ENCODE measurements at regions not wholly inside any gene's neighbourhood (a gene's known extent, or its start where the extent isn't known, plus 50 kb on each side); places are given as distances from the start of the nearest gene placed in this dataset.

GRCh38 chr12:85733221-85733840 lies 102.9 kb downstream of the RASSF9 start:
- no peaks in the 10 kb centered on the region for H3K9me3 Mint-ChIP-seq (ENCODE audit: low read depth)

DNA sequence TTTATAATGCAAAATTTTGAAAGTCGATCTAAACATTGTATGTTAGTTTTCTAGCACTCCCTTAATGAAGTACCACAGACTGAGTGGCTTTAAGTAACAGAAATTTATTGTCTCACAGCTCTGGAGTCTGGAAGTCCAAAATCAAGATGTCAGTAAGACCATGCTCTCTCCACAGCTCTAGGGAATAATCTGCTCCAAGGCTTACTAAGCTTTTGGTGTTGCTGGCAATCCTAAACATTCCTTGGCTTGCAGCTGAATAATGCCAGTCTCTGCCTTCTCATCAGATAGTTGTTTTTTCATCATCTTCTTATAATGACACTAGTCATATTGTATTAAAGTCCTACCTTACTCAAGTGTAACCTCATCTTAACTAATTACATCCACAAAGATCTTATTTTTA lies 102.2 kb downstream of the RASSF9 start:
- H3K36me3 Mint-ChIP-seq (ENCODE audit: low read depth) = no peaks in the 10 kb centered on the region
- H3K27ac Mint-ChIP-seq (ENCODE audit: unreplicated experiment) = no peak overlapping the region
- H3K4me3 Mint-ChIP-seq (ENCODE audit: unreplicated experiment) = no peak overlapping the region
- no peaks in the 10 kb centered on the region for H3K4me1 Mint-ChIP-seq (ENCODE audit: low read depth)
- no peak for DNase-seq (ENCODE audit: low spot score)
- TF ChIP-seq CTCF (IDR thresholded peaks at IDR 0.05) = no peak
- H3K27me3 Mint-ChIP-seq (ENCODE audit: low read depth) = peaks cover 2% of the 10 kb centered on the region
- no peaks in the 10 kb centered on the region for H3K9me3 Mint-ChIP-seq (ENCODE audit: low read depth)

More at GRCh38 chr12:85733221-85733840, 102.9 kb downstream of the RASSF9 start:
- H3K27me3 Mint-ChIP-seq (ENCODE audit: low read depth) = peaks cover 2% of the 10 kb centered on the region
- H3K36me3 Mint-ChIP-seq (ENCODE audit: low read depth) = no peaks in the 10 kb centered on the region
- no peak overlapping the region for H3K4me3 Mint-ChIP-seq (ENCODE audit: unreplicated experiment)
- H3K4me1 Mint-ChIP-seq (ENCODE audit: low read depth) = no peaks in the 10 kb centered on the region
- DNase-seq (ENCODE audit: low spot score) = no peak
- no peak for TF ChIP-seq CTCF (IDR thresholded peaks at IDR 0.05)
- no peak overlapping the region for H3K27ac Mint-ChIP-seq (ENCODE audit: unreplicated experiment)

- Mint-ChIP-seq H3K4me3 (ENCODE audit: unreplicated experiment) (no peak overlapping the region), H3K36me3 (ENCODE audit: low read depth) (no peaks in the 10 kb centered on the region), H3K9me3 (ENCODE audit: low read depth) (no peaks in the 10 kb centered on the region), H3K4me1 (ENCODE audit: low read depth) (no peaks in the 10 kb centered on the region), H3K27ac (ENCODE audit: unreplicated experiment) (no peak overlapping the region), H3K27me3 (ENCODE audit: low read depth) (peaks cover 2% of the 10 kb centered on the region)
- TF ChIP-seq CTCF (IDR thresholded peaks at IDR 0.05) = no peak
- DNase-seq (ENCODE audit: low spot score) = no peak
These were observed 96.0 kb downstream of the RASSF9 start for GRCh38 chr12:85740186-85740585.

DNA sequence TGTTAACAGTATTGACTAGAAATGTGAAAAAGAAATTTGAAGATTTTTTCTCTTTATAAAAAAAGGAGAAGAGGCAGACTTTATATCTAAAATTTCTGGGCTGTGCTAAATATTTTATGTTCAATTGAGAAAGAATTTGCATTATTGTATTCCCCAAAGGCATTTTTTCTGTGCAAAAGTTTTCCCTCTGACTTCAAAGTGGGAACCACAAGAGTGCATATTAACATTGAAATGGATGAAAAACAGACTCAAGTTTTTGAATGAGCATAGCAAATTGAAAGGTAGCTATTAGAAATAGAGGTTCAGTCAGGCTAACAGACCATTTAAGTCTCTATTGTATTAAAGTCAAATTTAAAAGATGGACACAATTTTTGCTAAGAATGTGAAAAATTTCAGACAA lies 95.2 kb downstream of the RASSF9 start:
- no peaks in the 10 kb centered on the region for H3K9me3 Mint-ChIP-seq (ENCODE audit: low read depth)
- H3K27me3 Mint-ChIP-seq (ENCODE audit: low read depth) = peaks cover 2% of the 10 kb centered on the region
- H3K4me1 Mint-ChIP-seq (ENCODE audit: low read depth) = no peaks in the 10 kb centered on the region

DNA sequence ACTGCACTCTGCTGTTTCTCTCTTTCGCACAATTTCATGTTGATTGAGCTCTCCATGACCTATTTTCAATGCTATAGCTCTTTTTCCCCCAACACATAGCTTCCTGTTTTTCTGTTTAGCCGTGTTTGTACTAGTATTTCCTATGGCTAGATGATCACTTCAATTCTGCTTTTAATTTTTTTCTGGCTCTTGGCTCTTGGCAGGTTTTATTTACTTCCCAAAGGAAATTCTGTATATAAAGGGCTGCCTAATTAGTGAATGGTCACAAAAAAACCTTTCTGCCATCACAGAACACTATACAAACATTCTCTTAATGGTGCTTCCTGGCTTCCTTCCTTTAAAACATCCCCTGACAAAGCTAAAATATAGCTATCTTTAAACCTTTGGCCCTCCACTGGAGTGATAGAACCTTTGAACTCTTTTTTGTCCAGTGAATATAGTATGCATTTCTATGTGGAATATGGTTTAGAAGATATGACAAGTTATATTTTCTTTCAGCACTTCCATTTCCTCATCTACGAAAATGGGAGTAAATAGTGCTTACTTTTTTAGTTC lies 88.2 kb downstream of the RASSF9 start:
- H3K9me3 Mint-ChIP-seq (ENCODE audit: low read depth) = no peaks in the 10 kb centered on the region
- H3K36me3 Mint-ChIP-seq (ENCODE audit: low read depth) = no peaks in the 10 kb centered on the region
- no peak overlapping the region for H3K27ac Mint-ChIP-seq (ENCODE audit: unreplicated experiment)
- H3K4me1 Mint-ChIP-seq (ENCODE audit: low read depth) = no peaks in the 10 kb centered on the region
- H3K27me3 Mint-ChIP-seq (ENCODE audit: low read depth) = peaks cover 6% of the 10 kb centered on the region
- no peak overlapping the region for H3K4me3 Mint-ChIP-seq (ENCODE audit: unreplicated experiment)
- no peak for TF ChIP-seq CTCF (IDR thresholded peaks at IDR 0.05)
- DNase-seq (ENCODE audit: low spot score) = no peak

More for the DNA sequence above, 95.2 kb downstream of the RASSF9 start:
- no peak overlapping the region for H3K27ac Mint-ChIP-seq (ENCODE audit: unreplicated experiment)
- no peak overlapping the region for H3K4me3 Mint-ChIP-seq (ENCODE audit: unreplicated experiment)
- TF ChIP-seq CTCF (IDR thresholded peaks at IDR 0.05) = no peak
- DNase-seq (ENCODE audit: low spot score) = no peak
- H3K36me3 Mint-ChIP-seq (ENCODE audit: low read depth) = no peaks in the 10 kb centered on the region

All from chondrocyte (in vitro differentiated cells).